ENCODE measurements at regions not wholly inside any gene's neighbourhood (a gene's known extent, or its start where the extent isn't known, plus 50 kb on each side); places are given as distances from the start of the nearest gene placed in this dataset.

- no peaks in the 10 kb centered on the region for H3K27me3 Mint-ChIP-seq (ENCODE audit: low read depth)
- H3K4me3 Mint-ChIP-seq, result no peak overlapping the region
- TF ChIP-seq, protein P1, sequence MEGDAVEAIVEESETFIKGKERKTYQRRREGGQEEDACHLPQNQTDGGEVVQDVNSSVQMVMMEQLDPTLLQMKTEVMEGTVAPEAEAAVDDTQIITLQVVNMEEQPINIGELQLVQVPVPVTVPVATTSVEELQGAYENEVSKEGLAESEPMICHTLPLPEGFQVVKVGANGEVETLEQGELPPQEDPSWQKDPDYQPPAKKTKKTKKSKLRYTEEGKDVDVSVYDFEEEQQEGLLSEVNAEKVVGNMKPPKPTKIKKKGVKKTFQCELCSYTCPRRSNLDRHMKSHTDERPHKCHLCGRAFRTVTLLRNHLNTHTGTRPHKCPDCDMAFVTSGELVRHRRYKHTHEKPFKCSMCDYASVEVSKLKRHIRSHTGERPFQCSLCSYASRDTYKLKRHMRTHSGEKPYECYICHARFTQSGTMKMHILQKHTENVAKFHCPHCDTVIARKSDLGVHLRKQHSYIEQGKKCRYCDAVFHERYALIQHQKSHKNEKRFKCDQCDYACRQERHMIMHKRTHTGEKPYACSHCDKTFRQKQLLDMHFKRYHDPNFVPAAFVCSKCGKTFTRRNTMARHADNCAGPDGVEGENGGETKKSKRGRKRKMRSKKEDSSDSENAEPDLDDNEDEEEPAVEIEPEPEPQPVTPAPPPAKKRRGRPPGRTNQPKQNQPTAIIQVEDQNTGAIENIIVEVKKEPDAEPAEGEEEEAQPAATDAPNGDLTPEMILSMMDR (IDR thresholded peaks at IDR 0.05; ENCODE audit: unreplicated experiment in 3 of 3), result peak; percentile 44 to 52 (median 47)
- no peaks in the 10 kb centered on the region for H3K36me3 Mint-ChIP-seq (ENCODE audit: low read depth)
- H3K9me3 Mint-ChIP-seq, result no peaks in the 10 kb centered on the region
- H3K4me1 Mint-ChIP-seq, result no peaks in the 10 kb centered on the region
- no peak overlapping the region for H3K27ac Mint-ChIP-seq
Measured at GRCh38 chr1:194295685-194296084, 1109.3 kb upstream of the B3GALT2 start.

GRCh38 chr1:194293851-194294405, 1107.5 kb upstream of the B3GALT2 start:
- no peak overlapping the region for H3K27ac Mint-ChIP-seq
- no peak overlapping the region for H3K4me3 Mint-ChIP-seq

DNA sequence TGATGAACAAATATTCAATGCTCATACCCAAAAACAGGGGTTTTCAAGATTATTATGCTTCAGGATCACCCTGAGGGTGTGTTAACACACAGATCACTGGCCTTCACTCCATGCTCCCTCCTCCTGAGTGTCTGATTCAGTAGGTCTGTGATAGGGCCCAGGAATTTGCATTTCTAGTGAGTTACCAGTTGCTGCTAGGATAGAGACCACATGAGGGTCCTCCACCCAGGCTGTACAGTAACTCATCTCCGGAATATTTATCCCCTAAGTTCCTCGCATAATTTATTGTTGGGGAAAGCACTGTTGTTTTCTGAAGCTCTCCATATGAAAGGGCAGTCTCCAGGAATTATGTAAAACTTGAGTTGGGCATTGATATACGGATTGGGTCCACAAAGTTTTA, 1106.6 kb upstream of the B3GALT2 start:
- Mint-ChIP-seq H3K4me3 (no peak overlapping the region), H3K4me1 (no peaks in the 10 kb centered on the region), H3K36me3 (ENCODE audit: low read depth) (no peaks in the 10 kb centered on the region), H3K27ac (no peak overlapping the region), H3K27me3 (ENCODE audit: low read depth) (no peaks in the 10 kb centered on the region), H3K9me3 (no peaks in the 10 kb centered on the region)
- TF ChIP-seq, protein P1 (IDR thresholded peaks at IDR 0.05; ENCODE audit: unreplicated experiment in 3 of 3), result no peak

More at GRCh38 chr1:194293851-194294405, 1107.5 kb upstream of the B3GALT2 start:
- TF ChIP-seq, protein P1 (IDR thresholded peaks at IDR 0.05; ENCODE audit: unreplicated experiment in 3 of 3), result no peak
- Mint-ChIP-seq H3K27me3 (ENCODE audit: low read depth) (no peaks in the 10 kb centered on the region), H3K36me3 (ENCODE audit: low read depth) (no peaks in the 10 kb centered on the region), H3K4me1 (no peaks in the 10 kb centered on the region), H3K9me3 (no peaks in the 10 kb centered on the region)

- no peak overlapping the region for H3K4me3 Mint-ChIP-seq
- H3K27ac Mint-ChIP-seq, result no peak overlapping the region
- no peaks in the 10 kb centered on the region for H3K27me3 Mint-ChIP-seq (ENCODE audit: low read depth)
- H3K9me3 Mint-ChIP-seq, result no peaks in the 10 kb centered on the region
- TF ChIP-seq, protein P1 (IDR thresholded peaks at IDR 0.05; ENCODE audit: unreplicated experiment in 3 of 3), result no peak
- no peaks in the 10 kb centered on the region for H3K36me3 Mint-ChIP-seq (ENCODE audit: low read depth)
- H3K4me1 Mint-ChIP-seq, result no peaks in the 10 kb centered on the region
Measured at GRCh38 chr1:194289569-194290266, 1103.3 kb upstream of the B3GALT2 start.

DNA sequence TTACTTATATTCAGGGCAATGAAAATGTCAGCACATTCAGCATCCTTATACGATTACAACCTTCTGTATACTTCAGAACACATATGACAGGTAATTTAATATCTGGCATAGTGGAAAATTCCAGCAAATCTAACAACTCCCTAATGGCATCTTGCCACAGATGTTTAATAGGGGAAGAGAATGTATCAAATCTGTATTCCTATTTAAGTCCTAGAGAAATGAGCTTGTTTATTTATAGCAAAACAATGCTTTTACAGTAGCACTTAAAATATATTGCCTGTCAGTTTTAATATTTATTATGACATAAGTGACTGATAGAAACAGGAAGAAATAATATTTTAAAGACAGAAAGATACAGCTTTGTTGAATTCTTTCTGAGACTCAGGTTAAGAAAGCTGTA, 1101.8 kb upstream of the B3GALT2 start:
- no peak overlapping the region for H3K27ac Mint-ChIP-seq
- TF ChIP-seq, protein P1 (IDR thresholded peaks at IDR 0.05; ENCODE audit: unreplicated experiment in 3 of 3), result no peak
- no peaks in the 10 kb centered on the region for H3K4me1 Mint-ChIP-seq
- H3K9me3 Mint-ChIP-seq, result no peaks in the 10 kb centered on the region
- H3K27me3 Mint-ChIP-seq (ENCODE audit: low read depth), result no peaks in the 10 kb centered on the region
- H3K36me3 Mint-ChIP-seq (ENCODE audit: low read depth), result peaks cover 3% of the 10 kb centered on the region
- H3K4me3 Mint-ChIP-seq, result no peak overlapping the region

- H3K4me1 Mint-ChIP-seq, result peaks cover 6% of the 10 kb centered on the region
- TF ChIP-seq, protein P1 (IDR thresholded peaks at IDR 0.05; ENCODE audit: unreplicated experiment in 3 of 3), result no peak
- H3K4me3 Mint-ChIP-seq, result no peak overlapping the region
- no peaks in the 10 kb centered on the region for H3K9me3 Mint-ChIP-seq
- H3K27ac Mint-ChIP-seq, result no peak overlapping the region
- H3K36me3 Mint-ChIP-seq (ENCODE audit: low read depth), result peaks cover 3% of the 10 kb centered on the region
- no peaks in the 10 kb centered on the region for H3K27me3 Mint-ChIP-seq (ENCODE audit: low read depth)
Measured at GRCh38 chr1:194281376-194281775, 1095.0 kb upstream of the B3GALT2 start.
